ENCODE measurements at regions not wholly inside any gene's neighbourhood (a gene's known extent, or its start where the extent isn't known, plus 50 kb on each side); places are given as distances from the start of the nearest gene placed in this dataset.

DNA sequence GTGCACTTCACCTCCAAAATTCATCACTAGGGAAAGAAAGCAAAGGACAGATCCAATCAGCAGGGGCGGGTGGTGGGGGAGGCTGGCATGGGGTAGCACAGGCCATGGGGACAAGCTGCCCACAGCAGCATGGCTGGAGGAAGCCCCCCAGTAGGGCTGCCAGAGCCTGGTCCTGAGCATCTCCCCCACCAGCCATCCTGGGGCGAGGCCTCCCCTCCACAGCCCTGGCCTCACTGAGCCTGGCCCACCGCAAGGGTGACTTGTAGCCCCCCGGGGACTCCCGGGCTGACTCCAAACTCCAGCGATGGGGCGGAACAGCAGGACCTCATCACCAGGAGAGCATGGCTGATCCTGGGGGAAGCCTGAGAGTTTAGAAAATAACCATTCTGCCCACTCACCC, 92.4 kb upstream of the TCERG1L start:
- TF ChIP-seq, protein P1, sequence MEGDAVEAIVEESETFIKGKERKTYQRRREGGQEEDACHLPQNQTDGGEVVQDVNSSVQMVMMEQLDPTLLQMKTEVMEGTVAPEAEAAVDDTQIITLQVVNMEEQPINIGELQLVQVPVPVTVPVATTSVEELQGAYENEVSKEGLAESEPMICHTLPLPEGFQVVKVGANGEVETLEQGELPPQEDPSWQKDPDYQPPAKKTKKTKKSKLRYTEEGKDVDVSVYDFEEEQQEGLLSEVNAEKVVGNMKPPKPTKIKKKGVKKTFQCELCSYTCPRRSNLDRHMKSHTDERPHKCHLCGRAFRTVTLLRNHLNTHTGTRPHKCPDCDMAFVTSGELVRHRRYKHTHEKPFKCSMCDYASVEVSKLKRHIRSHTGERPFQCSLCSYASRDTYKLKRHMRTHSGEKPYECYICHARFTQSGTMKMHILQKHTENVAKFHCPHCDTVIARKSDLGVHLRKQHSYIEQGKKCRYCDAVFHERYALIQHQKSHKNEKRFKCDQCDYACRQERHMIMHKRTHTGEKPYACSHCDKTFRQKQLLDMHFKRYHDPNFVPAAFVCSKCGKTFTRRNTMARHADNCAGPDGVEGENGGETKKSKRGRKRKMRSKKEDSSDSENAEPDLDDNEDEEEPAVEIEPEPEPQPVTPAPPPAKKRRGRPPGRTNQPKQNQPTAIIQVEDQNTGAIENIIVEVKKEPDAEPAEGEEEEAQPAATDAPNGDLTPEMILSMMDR (IDR thresholded peaks at IDR 0.05; ENCODE audit: poor library complexity, severe bottlenecking): no peak
- TF ChIP-seq EP300 (conservative IDR thresholded peaks at IDR 0.05; ENCODE audit: poor library complexity, severe bottlenecking) (no peak), EZH2 (IDR thresholded peaks at IDR 0.05; ENCODE audit: borderline replicate concordance, insufficient read depth, low read length, poor library complexity, severe bottlenecking) (no peak), POLR2AphosphoS5 (IDR thresholded peaks at IDR 0.05) (no peak)
